GM20000 (cell line): ENCODE measurements at regions not wholly inside any gene's neighbourhood (a gene's known extent, or its start where the extent isn't known, plus 50 kb on each side); places are given as distances from the start of the nearest gene placed in this dataset.

Experiments
- DNase-seq: peaks from one replicate; pipeline ENCODE4 v3.0.0; 2012; ENCODE audit warnings: low spot score
- TF ChIP-seq, protein P1 (sequence below): IDR thresholded peaks from 2 replicates; pipeline ENCODE4 v1.5.1; 2012; ENCODE audit warnings: mild to moderate bottlenecking, control low read depth; ENCODE audit errors: extremely low read depth, missing control alignments

GRCh38 chr17:79303641-79304205 lies 229.1 kb downstream of the ENGASE start:
- TF ChIP-seq, protein P1, sequence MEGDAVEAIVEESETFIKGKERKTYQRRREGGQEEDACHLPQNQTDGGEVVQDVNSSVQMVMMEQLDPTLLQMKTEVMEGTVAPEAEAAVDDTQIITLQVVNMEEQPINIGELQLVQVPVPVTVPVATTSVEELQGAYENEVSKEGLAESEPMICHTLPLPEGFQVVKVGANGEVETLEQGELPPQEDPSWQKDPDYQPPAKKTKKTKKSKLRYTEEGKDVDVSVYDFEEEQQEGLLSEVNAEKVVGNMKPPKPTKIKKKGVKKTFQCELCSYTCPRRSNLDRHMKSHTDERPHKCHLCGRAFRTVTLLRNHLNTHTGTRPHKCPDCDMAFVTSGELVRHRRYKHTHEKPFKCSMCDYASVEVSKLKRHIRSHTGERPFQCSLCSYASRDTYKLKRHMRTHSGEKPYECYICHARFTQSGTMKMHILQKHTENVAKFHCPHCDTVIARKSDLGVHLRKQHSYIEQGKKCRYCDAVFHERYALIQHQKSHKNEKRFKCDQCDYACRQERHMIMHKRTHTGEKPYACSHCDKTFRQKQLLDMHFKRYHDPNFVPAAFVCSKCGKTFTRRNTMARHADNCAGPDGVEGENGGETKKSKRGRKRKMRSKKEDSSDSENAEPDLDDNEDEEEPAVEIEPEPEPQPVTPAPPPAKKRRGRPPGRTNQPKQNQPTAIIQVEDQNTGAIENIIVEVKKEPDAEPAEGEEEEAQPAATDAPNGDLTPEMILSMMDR: no peak
- no peak for DNase-seq

- no peak for DNase-seq
- TF ChIP-seq, protein P1: no peak
Measured at GRCh38 chr17:79301469-79301868, 226.8 kb downstream of the ENGASE start.

DNA sequence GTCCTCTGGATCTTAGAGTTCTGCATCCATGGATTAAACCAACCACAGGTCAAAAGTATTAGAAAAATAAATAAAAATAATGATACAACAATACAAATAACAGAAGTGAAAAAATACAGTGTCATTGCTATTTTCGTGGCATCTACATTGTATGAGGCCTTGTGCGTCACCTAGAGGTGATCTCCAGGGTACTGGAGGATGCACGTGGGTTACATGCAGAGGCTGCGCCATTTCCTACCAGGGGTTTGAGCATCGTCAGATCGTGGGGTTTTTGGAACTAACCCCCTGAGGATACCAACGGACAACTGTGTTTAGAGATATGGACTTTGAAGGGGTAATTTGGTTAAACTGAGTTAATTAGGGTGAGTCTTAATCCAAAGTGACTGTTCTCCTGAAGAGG lies 224.7 kb downstream of the ENGASE start:
- TF ChIP-seq, protein P1: no peak
- no peak for DNase-seq

- DNase-seq: no peak
- TF ChIP-seq, protein P1: no peak
Measured at GRCh38 chr17:79298799-79299198, 224.2 kb downstream of the ENGASE start.

- TF ChIP-seq, protein P1: no peak
- no peak for DNase-seq
Measured at GRCh38 chr17:79296243-79296642, 221.6 kb downstream of the ENGASE start.

- TF ChIP-seq, protein P1: no peak
- DNase-seq: no peak
Measured at GRCh38 chr17:79295307-79295706, 220.7 kb downstream of the ENGASE start.

GRCh38 chr17:79294459-79295071 lies 219.9 kb downstream of the ENGASE start:
- DNase-seq: peak; percentile 52
- TF ChIP-seq, protein P1: no peak
